ENCODE measurements at regions not wholly inside any gene's neighbourhood (a gene's known extent, or its start where the extent isn't known, plus 50 kb on each side); places are given as distances from the start of the nearest gene placed in this dataset.
"Not testable (repeated sequence)": the region's sequence is repeated elsewhere in the genome, so short reads cannot be mapped to it uniquely, and the experiment has no call there.

GRCh38 chr13:54004026-54004699, 975.5 kb downstream of the OLFM4 start:
- no peak for DNase-seq

GRCh38 chr13:54016542-54016941, 987.9 kb downstream of the OLFM4 start:
- DNase-seq = no peak

- no peak for DNase-seq
Observed at GRCh38 chr13:54018485-54018884, 989.9 kb downstream of the OLFM4 start.

- no peak for DNase-seq
Observed at GRCh38 chr13:54029226-54029625, 1000.6 kb downstream of the OLFM4 start.

- DNase-seq = no peak
Observed at GRCh38 chr13:54029720-54030119, 1001.1 kb downstream of the OLFM4 start.

- DNase-seq = no peak
Observed at GRCh38 chr13:54033323-54033861, 1004.8 kb downstream of the OLFM4 start.

GRCh38 chr13:54034047-54034446, 1005.4 kb downstream of the OLFM4 start:
- no peak for DNase-seq

- DNase-seq = not testable (repeated sequence)
Observed at GRCh38 chr13:54057416-54057815, 1028.8 kb downstream of the OLFM4 start.

GRCh38 chr13:54069958-54070357, 1041.3 kb downstream of the OLFM4 start:
- not testable (repeated sequence) for DNase-seq

- no peak for DNase-seq
Observed at GRCh38 chr13:54077569-54077968, 1049.0 kb downstream of the OLFM4 start.

GRCh38 chr13:54078271-54078870, 1049.8 kb downstream of the OLFM4 start:
- DNase-seq = no peak

- not testable (repeated sequence) for DNase-seq
Observed at GRCh38 chr13:54082309-54082708, 1053.7 kb downstream of the OLFM4 start.

GRCh38 chr13:54091884-54092283, 1063.3 kb downstream of the OLFM4 start:
- no peak for DNase-seq

GRCh38 chr13:54092686-54093085, 1064.1 kb downstream of the OLFM4 start:
- no peak for DNase-seq

- DNase-seq = no peak
Observed at GRCh38 chr13:54110597-54110996, 1082.0 kb downstream of the OLFM4 start.

GRCh38 chr13:54124700-54125099, 1096.1 kb downstream of the OLFM4 start:
- no peak for DNase-seq

GRCh38 chr13:54130931-54131330, 1102.3 kb downstream of the OLFM4 start:
- not testable (repeated sequence) for DNase-seq

GRCh38 chr13:54131433-54131832, 1102.8 kb downstream of the OLFM4 start:
- DNase-seq = not testable (repeated sequence)

- not testable (repeated sequence) for DNase-seq
Observed at GRCh38 chr13:54132127-54132526, 1103.5 kb downstream of the OLFM4 start.

- not testable (repeated sequence) for DNase-seq
Observed at GRCh38 chr13:54132720-54133119, 1104.1 kb downstream of the OLFM4 start.

- DNase-seq = no peak
Observed at GRCh38 chr13:54133746-54134145, 1105.1 kb downstream of the OLFM4 start.

GRCh38 chr13:54144828-54145227, 1116.2 kb downstream of the OLFM4 start:
- no peak for DNase-seq

- DNase-seq = no peak
Observed at GRCh38 chr13:54150851-54151250, 1122.2 kb downstream of the OLFM4 start.

GRCh38 chr13:54162069-54162468, 1133.5 kb downstream of the OLFM4 start:
- DNase-seq = no peak
